A673 (cell line): ENCODE measurements at regions not wholly inside any gene's neighbourhood (a gene's known extent, or its start where the extent isn't known, plus 50 kb on each side); places are given as distances from the start of the nearest gene placed in this dataset.

Source experiments
- BruUV-seq: library from RNA; stranded (reverse); fragments of 400-500 nt; replicated peaks from 2 replicates; lab custom pipeline; 2021; lab: Mats Ljungman, UMichigan
- CTCF ChIA-PET: fragments of 300-600 bp; sonication (Branson Sonifier 250); formaldehyde crosslinking; loops from one replicate; lab custom pipeline; 2022; ENCODE audit warnings: antibody characterized with exemption; lab: Charles Lee
- POLR2A ChIA-PET: fragments of 300-600 bp; sonication (Branson Sonifier 250); formaldehyde crosslinking; loops from one replicate; lab custom pipeline; 2022; ENCODE audit warnings: antibody characterized with exemption; ENCODE audit not compliant: low non-redundant PET; lab: Charles Lee
- DNase-seq: peaks from one replicate; pipeline ENCODE4 v3.0.0-alpha.2; 2015; ENCODE audit warnings: low spot score
- H3K27ac ChIP-seq: fragments of 200-600 bp; sonication (generic); 2 replicates; pipeline ENCODE4 v1.5.1; 2016; ENCODE audit warnings: mixed run types, low read depth, mild to moderate bottlenecking, mixed read lengths, antibody characterized with exemption, low read length; ENCODE audit not compliant: poor library complexity, severe bottlenecking
- H3K27me3 ChIP-seq: fragments of 200-600 bp; sonication (generic); replicated peaks from 2 replicates; pipeline ENCODE4 v1.6.1; 2017; ENCODE audit warnings: mixed run types, low read depth, mild to moderate bottlenecking, mixed read lengths, antibody characterized with exemption, low read length; ENCODE audit not compliant: insufficient read depth, poor library complexity
- H3K36me3 ChIP-seq: fragments of 200-600 bp; sonication (generic); 2 replicates; pipeline ENCODE4 v1.6.1; 2016; ENCODE audit warnings: mixed run types, mild to moderate bottlenecking, mixed read lengths, antibody characterized with exemption, low read length; ENCODE audit not compliant: insufficient read depth, poor library complexity, severe bottlenecking
- H3K4me1 ChIP-seq: fragments of 200-600 bp; sonication (generic); 2 replicates; pipeline ENCODE4 v1.6.1; 2017; ENCODE audit warnings: mixed run types, mild to moderate bottlenecking, mixed read lengths, antibody characterized with exemption, low read length; ENCODE audit not compliant: insufficient read depth, poor library complexity, severe bottlenecking
- H3K4me3 ChIP-seq: fragments of 200-600 bp; sonication (generic); 2 replicates; pipeline ENCODE4 v1.5.1; 2016; ENCODE audit warnings: low read depth, mixed run types, mild to moderate bottlenecking, mixed read lengths, low read length; ENCODE audit not compliant: poor library complexity, severe bottlenecking
- H3K9me3 ChIP-seq: fragments of 200-600 bp; sonication (generic); 2 replicates; pipeline ENCODE4 v1.6.1; 2016; ENCODE audit warnings: mixed run types, low read depth, mild to moderate bottlenecking, mixed read lengths, antibody characterized with exemption, low read length; ENCODE audit not compliant: poor library complexity, severe bottlenecking
- CTCF ChIP-seq: fragments of 300-800, 200-600 bp; sonication (generic); conservative IDR thresholded peaks from 2 replicates; pipeline ENCODE4 v1.5.1; 2017; ENCODE audit warnings: low read depth, mild to moderate bottlenecking, antibody characterized with exemption, low read length, moderate library complexity, mixed read lengths
- EZH2 ChIP-seq: fragments of 200-600 bp; sonication (generic); IDR thresholded peaks from 2 replicates; pipeline ENCODE4 v1.6.1; 2017; ENCODE audit warnings: borderline replicate concordance, low read depth, mild to moderate bottlenecking, mixed read lengths, antibody characterized with exemption, low read length; ENCODE audit not compliant: poor library complexity, severe bottlenecking
- intact Hi-C: fragments of 100-400 bp; cut with micrococcal nuclease; formaldehyde crosslinking; loops from one replicate; pipeline ENCODE4 v1.10.0; 2022; ENCODE audit not compliant: unreplicated experiment

- ChIA-PET POLR2A (no interaction called here), CTCF (no interaction called here)
- H3K4me1 ChIP-seq = no peaks in the 10 kb centered on the region
- intact Hi-C loops = no loop called here
- TF ChIP-seq EZH2 (no peak), CTCF (no peak)
- no peak for DNase-seq
- H3K27me3 ChIP-seq = peaks cover 5% of the 10 kb centered on the region
- no peak overlapping the region for H3K27ac ChIP-seq
- no peaks in the 10 kb centered on the region for H3K9me3 ChIP-seq
- BruUV-seq = no TSS peak
- H3K36me3 ChIP-seq = no peaks in the 10 kb centered on the region
- H3K4me3 ChIP-seq = no peak overlapping the region
Observed at GRCh38 chr2:20884829-20885228, 61.9 kb upstream of the LDAH start.

GRCh38 chr2:20882466-20883170 is 59.7 kb upstream of the LDAH start:
- Histone ChIP-seq H3K27me3 (peaks cover 8% of the 10 kb centered on the region), H3K9me3 (no peaks in the 10 kb centered on the region), H3K27ac (no peak overlapping the region), H3K36me3 (no peaks in the 10 kb centered on the region), H3K4me3 (no peak overlapping the region), H3K4me1 (no peaks in the 10 kb centered on the region)
- BruUV-seq = no TSS peak
- intact Hi-C loops = no loop called here
- DNase-seq = no peak
- TF ChIP-seq CTCF = no peak
- no peak for TF ChIP-seq EZH2
- CTCF ChIA-PET = no interaction called here
- POLR2A ChIA-PET = no interaction called here

GRCh38 chr2:20880221-20880771 is 57.4 kb upstream of the LDAH start:
- no peaks in the 10 kb centered on the region for H3K9me3 ChIP-seq
- no peak for TF ChIP-seq EZH2
- TF ChIP-seq CTCF = no peak
- no peak for DNase-seq
- ChIA-PET CTCF (no interaction called here), POLR2A (interaction anchor here (0.7 kb wide), 1 partner anchor 10 kb away, joined by 3 read pairs; no protein-coding TSS in a partner anchor)
- H3K27me3 ChIP-seq = peaks cover 23% of the 10 kb centered on the region
- H3K4me1 ChIP-seq = no peaks in the 10 kb centered on the region
- intact Hi-C loops = no loop called here
- no TSS peak for BruUV-seq
- no peaks in the 10 kb centered on the region for H3K36me3 ChIP-seq
- H3K27ac ChIP-seq = no peak overlapping the region
- H3K4me3 ChIP-seq = no peak overlapping the region
